Posterior cingulate gyrus (tissue), 11 donors: ENCODE measurements at regions not wholly inside any gene's neighbourhood (a gene's known extent, or its start where the extent isn't known, plus 50 kb on each side); places are given as distances from the start of the nearest gene placed in this dataset.
"Not testable (repeated sequence)": the region's sequence is repeated elsewhere in the genome, so short reads cannot be mapped to it uniquely, and the experiment has no call there.

Experiments
- DNase-seq, 10 donors: peaks; one replicate each; pipeline versions ENCODE4 v3.0.0 to v3.0.0-alpha.2; 2020 to 2021; ENCODE audit warnings: mixed read lengths in 3 of 10
- intact Hi-C: fragments of 100-400 bp; cut with DNase I; formaldehyde crosslinking; loops from one replicate; pipeline ENCODE4 v1.15.1; 2023

DNA sequence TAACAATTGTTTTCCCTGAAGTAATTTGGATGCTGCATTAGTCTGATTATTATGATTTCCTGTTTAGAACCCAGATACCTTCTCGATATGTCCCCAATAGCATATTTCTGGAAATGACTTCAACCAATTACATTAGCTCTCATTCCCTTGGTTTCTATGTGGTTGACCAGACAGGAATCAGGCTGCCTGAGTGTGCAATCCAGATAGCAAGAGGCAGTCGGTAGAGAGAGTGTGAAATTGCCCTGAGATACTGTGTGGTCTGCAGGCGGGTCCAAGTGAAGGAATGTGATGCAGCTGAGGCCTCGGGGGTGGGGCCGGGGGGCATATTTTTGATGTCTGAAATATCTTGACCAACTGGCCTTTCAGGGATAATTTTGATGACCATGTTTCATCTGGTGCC lies 143.9 kb upstream of the ITGA6 start:
- DNase-seq: no peak
- intact Hi-C loops: no loop called here

GRCh38 chr2:172284209-172284608 lies 143.2 kb upstream of the ITGA6 start:
- DNase-seq: no peak
- intact Hi-C loops: no loop called here

GRCh38 chr2:172285010-172285621 lies 142.3 kb upstream of the ITGA6 start:
- DNase-seq: no peak
- intact Hi-C loops: no loop called here

DNA sequence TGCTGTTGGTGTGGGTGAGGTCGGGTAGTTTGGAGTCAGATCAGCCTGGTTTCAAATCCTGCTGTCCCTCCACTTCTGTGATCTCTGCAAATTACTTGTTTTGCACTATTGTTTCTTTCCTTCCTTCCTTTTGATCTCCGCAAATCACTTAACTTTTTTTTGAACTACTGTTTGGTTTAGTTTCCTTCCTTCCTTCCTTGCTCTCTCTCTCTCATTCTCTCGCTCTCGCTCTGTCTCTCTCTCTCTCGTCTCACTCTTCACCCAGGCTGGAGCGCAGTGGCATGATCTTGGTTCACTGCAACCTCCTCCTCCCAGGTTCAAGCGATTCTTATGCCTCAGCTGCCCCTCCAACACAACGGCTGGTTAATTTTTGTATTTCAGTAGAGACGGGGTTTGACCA lies 141.6 kb upstream of the ITGA6 start:
- intact Hi-C loops: no loop called here
- DNase-seq: no peak

DNA sequence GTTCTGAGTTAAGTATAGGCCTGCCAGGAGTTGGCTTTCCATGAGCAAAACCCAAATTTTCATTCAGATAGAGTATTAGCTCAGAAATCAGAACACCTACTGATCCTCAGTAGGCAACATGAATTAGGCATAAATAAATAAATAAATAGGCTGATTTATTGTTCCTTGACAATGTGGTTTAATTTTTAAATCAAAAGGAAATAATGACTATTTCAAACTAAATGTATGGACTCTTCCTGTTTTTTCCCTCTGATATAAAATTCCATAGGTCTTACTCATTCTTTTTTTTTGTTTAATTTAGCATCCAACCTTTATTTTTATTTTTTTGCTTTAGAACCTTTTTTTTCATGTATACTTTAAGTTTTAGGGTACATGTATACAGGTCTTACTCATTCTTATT lies 140.2 kb upstream of the ITGA6 start:
- intact Hi-C loops: no loop called here
- no peak for DNase-seq

DNA sequence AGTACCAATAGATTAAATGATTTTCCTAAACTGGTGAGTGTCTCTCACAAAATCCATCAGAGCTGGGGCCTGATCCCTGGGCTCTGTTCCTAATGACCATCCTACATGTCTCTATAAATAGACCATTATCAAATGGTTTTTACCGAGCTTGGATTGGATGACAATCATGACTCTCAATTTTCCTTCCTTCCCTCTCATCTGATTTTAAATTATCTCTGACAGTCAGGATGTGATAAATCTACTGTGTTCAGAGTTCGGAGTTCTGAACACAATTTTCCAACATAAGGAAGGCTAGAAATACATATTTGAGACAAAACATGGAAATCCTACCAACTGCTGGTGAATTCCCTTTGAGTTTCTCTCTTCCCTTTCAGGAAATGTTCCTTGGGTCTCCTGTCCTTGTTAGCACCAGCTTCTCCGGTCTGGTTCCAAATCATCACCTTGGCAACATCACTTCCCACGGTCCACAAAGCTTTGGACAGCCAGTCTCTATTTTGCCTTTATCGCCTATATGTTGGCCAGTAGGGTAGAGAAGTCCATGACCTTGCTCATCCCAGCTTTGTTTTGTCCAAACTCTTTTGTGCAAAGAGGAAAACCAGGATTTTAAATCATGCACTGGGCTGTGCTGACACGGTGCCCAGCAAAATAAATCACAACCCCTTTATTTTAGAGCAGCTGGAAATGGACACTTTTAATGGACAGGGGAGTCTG lies 139.6 kb upstream of the ITGA6 start:
- no peak for DNase-seq
- intact Hi-C loops: no loop called here

DNA sequence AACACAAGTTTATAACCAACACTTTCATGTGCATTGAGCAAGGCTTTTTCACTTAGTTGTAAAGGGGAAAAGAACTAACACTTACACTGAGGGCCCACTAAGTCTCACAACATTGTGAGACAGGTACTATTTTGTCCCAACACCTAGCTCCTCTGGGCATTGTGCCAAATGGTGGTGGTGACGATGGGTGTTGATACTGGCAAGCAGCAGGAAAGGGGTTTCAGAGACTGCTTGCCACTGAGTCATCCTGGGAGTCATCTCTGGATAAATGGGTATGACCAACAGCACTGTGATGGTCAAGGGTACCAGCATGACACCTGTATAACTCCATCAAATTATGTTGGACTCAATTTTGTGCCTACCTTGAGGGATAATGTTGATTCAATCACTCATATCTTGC lies 138.8 kb upstream of the ITGA6 start:
- no peak for DNase-seq
- intact Hi-C loops: no loop called here

- intact Hi-C loops: no loop called here
- no peak for DNase-seq
These were observed 133.4 kb upstream of the ITGA6 start for GRCh38 chr2:172293952-172294351.

DNA sequence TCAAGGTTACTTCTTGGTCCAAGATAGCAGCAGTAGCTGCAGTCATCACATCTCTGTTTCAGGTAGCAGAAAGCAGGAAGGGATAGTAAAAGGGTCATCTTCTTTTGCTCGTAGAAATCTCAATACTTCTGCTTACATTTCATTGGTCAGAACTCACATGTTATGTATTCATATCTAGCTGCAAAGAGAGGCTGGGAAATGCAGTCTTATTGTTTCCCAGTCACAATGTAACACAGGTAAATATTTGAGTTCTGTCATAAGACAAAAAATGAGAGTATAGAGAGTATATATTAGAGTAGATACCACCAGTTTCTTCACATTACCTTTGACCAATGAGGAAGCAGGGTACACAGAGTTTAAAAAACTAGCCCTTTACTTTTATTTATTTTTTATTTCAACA lies 132.4 kb upstream of the ITGA6 start:
- DNase-seq: no peak
- intact Hi-C loops: no loop called here

DNA sequence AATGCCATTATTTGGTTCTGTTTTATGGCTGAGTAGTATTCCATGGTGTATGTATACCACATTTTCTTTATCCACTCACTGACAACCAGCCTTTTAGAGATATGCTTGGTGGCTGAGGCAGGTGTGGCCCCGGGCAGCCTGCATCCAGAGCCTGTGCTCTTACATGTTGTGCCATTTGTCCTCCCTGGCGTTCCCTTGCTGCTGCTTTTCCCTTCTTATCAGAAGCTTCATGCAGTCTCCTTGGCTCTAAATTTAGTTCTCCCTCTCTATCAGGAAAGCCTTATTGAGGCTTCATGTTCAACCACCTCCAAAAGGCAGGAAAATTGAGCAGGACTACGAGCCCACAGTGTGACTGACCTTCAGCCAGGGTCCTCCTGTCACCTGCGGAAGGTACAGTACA lies 131.7 kb upstream of the ITGA6 start:
- intact Hi-C loops: no loop called here
- no peak for DNase-seq

DNA sequence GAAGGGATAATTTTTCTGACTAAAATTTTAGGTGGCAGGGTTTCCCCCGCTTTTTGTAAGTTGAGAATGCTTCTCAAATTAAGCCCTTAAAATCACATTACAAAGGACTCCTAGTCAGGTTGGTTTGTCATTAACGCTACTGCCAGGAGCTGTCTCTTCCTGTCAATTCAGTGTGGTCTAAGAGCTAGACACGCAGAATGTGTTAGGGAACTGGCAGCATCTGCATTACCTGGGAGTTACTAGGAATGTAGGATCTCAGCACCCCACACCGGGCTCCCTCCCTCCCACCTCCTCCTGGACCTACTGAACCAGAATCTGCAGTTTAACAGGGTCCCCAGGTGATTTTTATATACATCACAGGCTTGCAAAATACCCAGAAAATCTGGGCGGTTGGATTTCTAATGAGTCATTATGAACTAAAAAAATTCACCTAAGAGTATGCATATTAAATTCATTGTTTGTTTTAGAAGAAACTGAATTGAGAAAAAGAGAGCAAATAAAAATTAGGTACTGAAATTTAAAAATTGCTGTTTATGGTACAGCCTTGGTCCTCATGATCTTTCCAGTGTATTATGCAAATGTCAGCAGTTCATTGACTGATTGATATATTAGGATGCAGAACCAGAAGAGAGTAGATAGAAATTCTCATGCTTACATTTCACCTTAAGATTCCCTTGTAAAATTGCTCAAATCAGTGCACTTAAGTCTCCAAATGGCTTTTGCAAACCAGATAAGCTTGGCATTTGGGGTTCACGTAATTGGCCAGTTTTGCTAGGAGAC lies 130.9 kb upstream of the ITGA6 start:
- no peak for DNase-seq
- intact Hi-C loops: no loop called here

DNA sequence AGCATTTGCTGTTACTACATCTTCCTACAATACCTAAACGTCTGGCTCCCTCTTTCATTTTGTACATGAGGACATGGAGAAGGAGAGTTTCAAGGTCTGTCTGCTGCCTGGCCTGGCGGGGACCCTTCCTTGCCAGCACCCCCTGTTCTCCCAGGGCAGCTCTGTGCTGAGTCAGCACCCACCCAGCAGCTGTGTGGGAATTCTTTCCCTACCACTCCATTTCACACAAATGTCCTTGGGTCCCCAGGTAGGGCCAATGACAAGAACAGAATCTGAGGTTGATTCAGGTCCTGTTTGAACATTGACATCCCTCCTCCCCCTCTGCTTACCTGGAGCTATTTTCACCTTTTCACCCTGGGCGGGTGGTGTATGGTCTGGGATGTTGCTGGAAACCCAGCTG lies 129.9 kb upstream of the ITGA6 start:
- intact Hi-C loops: no loop called here
- no peak for DNase-seq

GRCh38 chr2:172297950-172298349 lies 129.4 kb upstream of the ITGA6 start:
- no peak for DNase-seq
- intact Hi-C loops: no loop called here

DNA sequence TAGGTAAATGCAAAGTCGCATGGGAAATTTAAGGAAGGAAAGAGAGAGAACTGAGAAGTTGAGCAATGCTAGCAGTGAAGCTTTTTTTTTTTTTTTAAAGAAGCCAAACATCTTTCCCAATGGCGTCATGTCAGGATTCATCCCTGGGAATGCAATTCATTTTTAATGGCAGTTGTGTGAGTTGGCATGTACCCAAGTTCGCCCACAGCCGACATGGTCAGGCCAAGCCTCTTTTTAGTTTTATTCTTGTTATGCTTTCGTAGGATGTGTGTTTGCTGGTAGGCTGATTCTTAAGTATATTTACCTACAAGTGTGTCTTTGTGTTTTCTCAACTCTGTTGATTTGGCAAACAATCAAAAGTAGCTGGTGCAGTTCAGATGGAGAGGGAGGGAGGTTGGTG lies 127.6 kb upstream of the ITGA6 start:
- DNase-seq: no peak
- intact Hi-C loops: no loop called here

GRCh38 chr2:172300851-172301250 lies 126.5 kb upstream of the ITGA6 start:
- intact Hi-C loops: no loop called here
- no peak for DNase-seq

DNA sequence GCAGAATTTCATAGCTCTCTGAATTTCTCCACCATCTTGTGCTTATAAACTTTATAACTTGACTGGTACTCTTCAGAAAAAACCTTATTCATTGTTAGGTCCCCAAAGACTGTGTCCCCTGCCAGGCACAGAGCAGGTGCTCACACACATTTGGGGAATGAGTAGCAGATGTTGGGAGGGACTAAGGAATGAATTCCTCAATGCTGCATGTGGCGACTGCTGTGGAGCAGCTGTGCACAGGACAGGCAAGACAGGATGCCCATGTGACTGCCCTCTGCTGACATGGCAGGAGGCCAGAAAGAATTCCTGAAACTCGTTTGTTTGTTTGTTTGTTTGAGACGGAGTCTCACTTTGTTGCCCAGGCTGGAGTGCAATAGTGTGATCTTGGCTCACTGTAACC lies 122.3 kb upstream of the ITGA6 start:
- DNase-seq: no peak

DNA sequence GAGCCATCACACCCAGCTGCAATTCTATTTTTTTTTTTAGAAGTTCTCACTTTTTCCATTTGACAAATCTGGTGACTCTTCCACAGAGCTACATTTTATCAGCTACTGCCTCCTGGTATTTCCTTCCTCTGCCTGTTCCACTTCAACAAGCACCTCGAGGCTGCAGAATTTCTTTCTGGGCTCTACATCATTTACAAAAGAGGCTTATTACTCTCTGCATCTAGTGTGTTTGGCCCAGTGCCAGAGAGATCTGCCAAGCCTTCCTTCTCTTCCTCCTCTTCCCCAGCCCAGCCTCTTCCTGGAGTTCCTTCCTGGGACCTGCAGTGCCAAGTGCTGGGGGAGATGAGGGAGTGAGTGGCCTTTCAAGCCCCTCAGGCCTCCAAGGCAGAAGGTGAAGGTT lies 119.6 kb upstream of the ITGA6 start:
- DNase-seq: no peak

More for the DNA sequence above, 122.3 kb upstream of the ITGA6 start:
- intact Hi-C loops: no loop called here

GRCh38 chr2:172308253-172308935 lies 119.0 kb upstream of the ITGA6 start:
- intact Hi-C loops: no loop called here
- DNase-seq: no peak

More for the DNA sequence above, 119.6 kb upstream of the ITGA6 start:
- intact Hi-C loops: no loop called here

DNA sequence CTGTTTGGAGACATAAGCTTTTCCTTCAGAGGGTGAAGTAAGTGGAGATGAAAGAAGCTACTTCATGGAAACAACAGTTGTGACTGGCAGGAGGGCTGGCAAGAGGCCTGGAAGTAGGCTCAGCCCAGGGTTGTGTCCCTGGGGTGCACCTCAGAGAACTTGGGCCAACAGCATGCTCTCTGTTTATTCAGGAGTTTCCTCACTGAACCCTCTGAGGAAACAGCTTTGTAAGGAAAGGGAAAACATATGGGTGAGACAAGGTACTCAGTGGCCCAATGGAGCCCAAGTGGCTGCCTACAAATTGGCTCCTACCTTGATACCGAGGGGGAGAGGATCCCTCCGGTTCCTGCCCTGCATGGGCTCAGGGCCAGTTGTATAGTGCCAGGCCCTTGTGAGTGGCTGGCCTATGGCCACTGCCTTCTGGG lies 115.5 kb upstream of the ITGA6 start:
- intact Hi-C loops: no loop called here
- DNase-seq: no peak

DNA sequence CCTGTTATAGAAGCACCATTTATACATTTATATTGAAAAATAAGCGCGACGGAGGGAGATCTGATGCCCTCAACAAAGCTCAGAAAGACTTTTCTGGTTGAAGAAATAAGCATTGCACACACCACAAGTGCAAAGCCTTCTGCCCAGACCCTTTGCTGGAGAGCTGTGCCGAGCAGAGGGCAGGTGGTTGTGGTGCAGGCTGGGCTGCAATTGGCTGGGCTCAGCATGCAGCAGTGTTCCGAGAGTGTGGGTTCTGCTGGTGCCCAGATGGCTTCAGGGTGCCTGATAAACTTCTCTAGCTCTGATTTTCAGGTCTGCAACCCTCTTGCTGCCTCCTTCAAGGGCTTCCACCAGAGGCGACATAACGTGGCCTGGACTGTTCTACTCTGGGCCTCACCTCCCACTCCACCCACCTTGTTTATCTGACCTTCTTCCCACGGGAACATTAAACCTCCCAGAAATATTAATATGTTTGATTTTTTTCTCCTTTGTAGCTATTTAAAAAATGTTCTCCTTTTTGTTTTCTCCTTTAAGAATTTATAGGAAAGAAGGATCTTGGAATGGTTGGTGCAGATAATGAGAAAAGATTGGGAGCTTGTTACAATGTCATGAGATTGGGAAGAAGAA lies 113.6 kb upstream of the ITGA6 start:
- intact Hi-C loops: no loop called here
- DNase-seq: no peak

GRCh38 chr2:172315070-172315469 lies 112.3 kb upstream of the ITGA6 start:
- DNase-seq, intact Hi-C loops: not testable (repeated sequence)
